GM12878 (cell line): ENCODE measurements at regions not wholly inside any gene's neighbourhood (a gene's known extent, or its start where the extent isn't known, plus 50 kb on each side); places are given as distances from the start of the nearest gene placed in this dataset.

Experiments
- ATF7 ChIP-seq: fragments of 450-650 bp; IDR thresholded peaks from 2 replicates; pipeline ENCODE4 v1.6.1; 2016; ENCODE audit warnings: low read depth, mild to moderate bottlenecking
- BHLHE40 ChIP-seq, 2 experiments: fragments of 450-650 bp in 1 of 2; IDR thresholded peaks; 2 replicates each; pipeline ENCODE4 v1.6.1; 2011 to 2017; ENCODE audit warnings: low read depth in 2 of 2, borderline replicate concordance in 1 of 2, improper control_type of control experiment in 1 of 2, low read length in 1 of 2, mild to moderate bottlenecking in 1 of 2
- BMI1 ChIP-seq: fragments of 450-650 bp; IDR thresholded peaks from 2 replicates; pipeline ENCODE4 v1.6.1; 2016; ENCODE audit warnings: mild to moderate bottlenecking, moderate library complexity, borderline replicate concordance
- CTCF ChIP-seq, 3 experiments: IDR thresholded peaks in 2 of 3; conservative IDR thresholded peaks in 1 of 3; 2 replicates each; pipeline ENCODE4 v1.5.1; 2011; ENCODE audit warnings: low read depth in 3 of 3, low read length in 3 of 3, mild to moderate bottlenecking in 3 of 3, control low read depth in 2 of 3, moderate library complexity in 2 of 3, inconsistent platforms in 1 of 3, mixed read lengths in 1 of 3; ENCODE audit not compliant: control insufficient read depth in 2 of 3, insufficient read depth in 1 of 3; ENCODE audit errors: extremely low read depth in 1 of 3
- E4F1 ChIP-seq: fragments of 450-650 bp; IDR thresholded peaks from 2 replicates; pipeline ENCODE4 v1.6.1; 2018; ENCODE audit warnings: borderline replicate concordance, mild to moderate bottlenecking; ENCODE audit not compliant: partially characterized antibody
- EP300 ChIP-seq, 2 experiments: fragments of 150-350 bp in 1 of 2; IDR thresholded peaks; 2 replicates each; pipeline ENCODE4 v1.6.1; 2011 to 2012; ENCODE audit warnings: low read depth in 2 of 2, low read length in 2 of 2, borderline replicate concordance in 1 of 2, improper control_type of control experiment in 1 of 2, inconsistent platforms in 1 of 2; ENCODE audit not compliant: control insufficient read depth in 1 of 2
- KAT2A ChIP-seq: conservative IDR thresholded peaks from 2 replicates; pipeline ENCODE4 v1.6.1; 2011; ENCODE audit warnings: low read depth, low read length; ENCODE audit not compliant: control insufficient read depth
- MAX ChIP-seq: IDR thresholded peaks from 2 replicates; pipeline ENCODE4 v1.6.1; 2012; ENCODE audit warnings: low read depth, low read length, improper control_type of control experiment
- SPI1 ChIP-seq: IDR thresholded peaks from 2 replicates; pipeline ENCODE4 v1.6.1; 2011; ENCODE audit warnings: low read depth, mild to moderate bottlenecking, low read length, moderate library complexity, borderline replicate concordance; ENCODE audit not compliant: insufficient read depth
- SREBF2 ChIP-seq: IDR thresholded peaks from 2 replicates; pipeline ENCODE4 v1.6.1; 2012; ENCODE audit warnings: mild to moderate bottlenecking, low read length
- SUZ12 ChIP-seq: fragments of 200-600 bp; sonication (generic); IDR thresholded peaks from one replicate; pipeline ENCODE4 v1.6.1; 2018; ENCODE audit warnings: antibody characterized with exemption, mild to moderate bottlenecking; ENCODE audit not compliant: unreplicated experiment
- TAF1 ChIP-seq: IDR thresholded peaks from 2 replicates; pipeline ENCODE4 v1.6.1; 2011; ENCODE audit warnings: mild to moderate bottlenecking, low read depth, low read length, borderline replicate concordance

GRCh38 chr13:47415048-47415447 is 518.2 kb upstream of the HTR2A start:
- TF ChIP-seq ATF7: no peak
- no peak for TF ChIP-seq BHLHE40 (IDR thresholded peaks at IDR 0.05; ENCODE audit: borderline replicate concordance in 1 of 2, low read depth in 2 of 2, low read length in 1 of 2)
- TF ChIP-seq KAT2A: no peak
- TF ChIP-seq SREBF2: no peak
- TF ChIP-seq SUZ12: no peak
- no peak for TF ChIP-seq SPI1
- TF ChIP-seq CTCF (IDR thresholded peaks at IDR 0.05 in 2 of 3, conservative IDR thresholded peaks at IDR 0.05 in 1 of 3; ENCODE audit: control insufficient read depth in 2 of 3, extremely low read depth in 1 of 3, insufficient read depth in 1 of 3, low read depth in 3 of 3, low read length in 3 of 3): no peak
- TF ChIP-seq E4F1: no peak
- TF ChIP-seq EP300 (IDR thresholded peaks at IDR 0.05; ENCODE audit: borderline replicate concordance in 1 of 2, control insufficient read depth in 1 of 2, low read depth in 2 of 2, low read length in 2 of 2): no peak
- no peak for TF ChIP-seq MAX
- no peak for TF ChIP-seq BMI1
- TF ChIP-seq TAF1: no peak
